ENCODE measurements at regions not wholly inside any gene's neighbourhood (a gene's known extent, or its start where the extent isn't known, plus 50 kb on each side); places are given as distances from the start of the nearest gene placed in this dataset.

- TF ChIP-seq EZH2 (IDR thresholded peaks at IDR 0.05; ENCODE audit: insufficient read depth, poor library complexity, severe bottlenecking) (no peak), EZH2phosphoT487 (IDR thresholded peaks at IDR 0.05; ENCODE audit: insufficient read depth, low read depth) (no peak)
These were observed 271.8 kb downstream of the HLX start for GRCh38 chr1:221150996-221151395.
